Right cardiac atrium (tissue), 5 donors: ENCODE measurements at regions not wholly inside any gene's neighbourhood (a gene's known extent, or its start where the extent isn't known, plus 50 kb on each side); places are given as distances from the start of the nearest gene placed in this dataset.

Experiments used
- ATAC-seq, 2 donors: fragments of 200-7000 bp; cut with Tn5 transposase; one replicate each; pipeline versions ENCODE4 v1.8.0 to v1.9.1; 2020; ENCODE audit warnings: moderate library complexity in 2 of 2, mild to moderate bottlenecking in 1 of 2
- DNase-seq, 3 donors: peaks; one replicate each; pipeline ENCODE4 v3.0.0-alpha.2; 2020
- H3K27ac ChIP-seq: one replicate; pipeline ENCODE4 v1.5.1; 2013; ENCODE audit warnings: mild to moderate bottlenecking, low read length, control low read depth, moderate library complexity
- H3K27me3 ChIP-seq: one replicate; pipeline ENCODE4 v1.6.1; 2013; ENCODE audit not compliant: control insufficient read depth, insufficient read depth
- H3K4me1 ChIP-seq: one replicate; pipeline ENCODE4 v1.6.1; 2013; ENCODE audit warnings: low read length; ENCODE audit not compliant: control insufficient read depth, insufficient read depth
- H3K4me3 ChIP-seq: one replicate; pipeline ENCODE4 v1.5.1; 2013; ENCODE audit warnings: low read length, control low read depth
- H3K9me3 ChIP-seq: one replicate; pipeline ENCODE4 v1.6.1; 2013; ENCODE audit warnings: low read length; ENCODE audit not compliant: control insufficient read depth
- WGBS: extraction: QIAGEN DNeasy Blood & Tissue Kit; methylation state at CpG from one replicate; pipeline ENCODE4 v1.1.7; 2013; 5-methylcytosine and 5-hydroxymethylcytosine counted together
- intact Hi-C, 4 donors: fragments of 100-400 bp; cut with DNase I; formaldehyde crosslinking; loops; one replicate each; pipeline versions ENCODE4 v1.11.0 to v1.14.0; 2022 to 2023
- donor health status: healthy with polysubstance abuse.
- donor health status: DM: no; HTN: yes; CAD: no.
- donor health status: DM: no; HTN: no; CAD: no.
- donor health status: DM: no; HTN: yes; CAD: no; lungs with severe emphysema.
- donor health status: DM: yes; HTN: yes; CAD: no.

DNA sequence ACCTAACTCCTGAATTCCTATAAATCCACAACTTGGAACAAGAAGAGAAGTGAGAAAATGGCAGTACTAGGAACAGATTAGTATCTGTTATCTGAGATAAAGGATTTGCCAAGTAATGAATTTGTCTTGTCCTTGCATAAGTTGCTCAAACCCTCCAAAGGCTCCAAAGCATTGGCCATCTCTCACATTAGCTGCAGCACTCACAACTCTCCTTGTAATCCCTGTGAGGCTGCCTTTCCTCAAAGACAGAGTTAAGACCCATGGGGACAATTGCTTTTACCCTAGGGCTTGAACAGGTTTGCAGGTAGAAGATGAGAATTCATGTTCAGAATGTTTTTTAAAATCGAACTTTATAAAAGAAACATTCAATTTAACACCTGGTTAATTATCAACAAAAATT, 1702.2 kb downstream of the EFNB2 start:
- 78% methylated on average over 1 of the region's 1 CpG for WGBS
- Histone ChIP-seq H3K27ac (no peak overlapping the region), H3K9me3 (no peaks in the 10 kb centered on the region), H3K4me1 (no peaks in the 10 kb centered on the region), H3K4me3 (no peak overlapping the region), H3K27me3 (no peaks in the 10 kb centered on the region)
- intact Hi-C loops: no loop called here
- no peak for ATAC-seq
- DNase-seq: no peak

DNA sequence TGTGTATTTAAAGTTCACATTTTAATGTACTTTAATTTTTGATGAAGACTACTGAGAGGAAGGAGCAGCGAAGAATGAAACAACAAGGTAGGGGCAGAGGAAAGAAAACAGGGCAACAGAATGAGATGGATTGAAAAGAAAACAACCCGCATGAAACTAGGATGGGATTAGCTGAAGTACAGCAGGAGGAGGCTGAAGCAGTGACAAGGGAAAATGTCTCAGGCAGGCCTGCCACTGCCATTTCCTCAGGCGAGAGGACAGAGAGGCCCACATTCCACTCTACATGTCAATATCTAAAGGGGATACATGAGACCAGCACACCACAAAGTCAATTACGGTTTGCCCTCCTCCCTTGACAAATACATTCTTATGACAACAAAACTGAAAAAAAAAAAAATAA, 1703.2 kb downstream of the EFNB2 start:
- H3K4me3 ChIP-seq: no peak overlapping the region

DNA sequence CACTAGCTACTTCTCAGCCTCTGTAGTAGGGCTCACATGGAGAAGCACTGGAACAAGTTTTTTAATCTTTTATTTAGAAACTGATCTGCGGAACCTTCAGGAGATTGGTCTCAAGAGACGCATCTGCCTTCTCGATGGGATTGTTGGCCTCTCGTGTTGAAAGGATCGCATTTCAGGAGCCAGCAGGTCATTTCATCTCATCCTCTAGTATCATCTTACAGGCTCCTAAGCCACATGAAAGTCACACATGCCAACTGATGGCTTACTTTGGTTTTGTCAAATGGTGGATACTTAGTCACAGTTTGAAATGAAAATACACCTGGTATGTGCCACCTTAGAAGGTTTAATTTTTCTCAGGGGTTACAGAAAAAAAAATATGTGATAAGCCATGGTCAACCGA, 1703.6 kb downstream of the EFNB2 start:
- WGBS: 79% methylated on average over 6 of the region's 6 CpGs
- ATAC-seq (no peak), DNase-seq (no peak)
- Histone ChIP-seq H3K4me3 (no peak overlapping the region), H3K27me3 (no peaks in the 10 kb centered on the region), H3K9me3 (no peaks in the 10 kb centered on the region), H3K27ac (no peak overlapping the region), H3K4me1 (no peaks in the 10 kb centered on the region)
- intact Hi-C loops: no loop called here

More for the DNA sequence above, 1703.2 kb downstream of the EFNB2 start:
- Histone ChIP-seq H3K27ac (no peak overlapping the region), H3K9me3 (no peaks in the 10 kb centered on the region), H3K27me3 (no peaks in the 10 kb centered on the region), H3K4me1 (no peaks in the 10 kb centered on the region)
- ATAC-seq (no peak), DNase-seq (no peak)
- intact Hi-C loops: no loop called here
- 76% methylated on average over 4 of the region's 4 CpGs for WGBS

DNA sequence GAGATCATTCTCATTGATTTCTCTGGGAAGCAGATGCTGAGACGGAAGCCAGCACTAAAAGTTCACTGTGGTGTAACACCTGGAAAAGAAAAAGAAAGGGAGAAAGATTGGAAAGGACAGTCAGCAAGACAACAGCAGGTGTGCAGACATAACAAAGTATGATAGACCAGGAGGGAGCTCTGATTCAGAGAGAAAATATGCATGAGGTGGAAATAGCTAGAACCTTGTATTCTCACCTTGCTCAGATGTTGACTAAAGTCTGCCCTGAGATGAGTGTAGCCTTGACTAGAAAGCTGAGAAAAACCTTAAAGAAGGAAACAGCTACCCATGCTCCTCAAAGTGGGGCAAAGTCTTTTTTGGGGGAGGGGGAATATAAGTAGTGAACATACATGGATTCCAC, 1711.8 kb downstream of the EFNB2 start:
- ATAC-seq (no peak), DNase-seq (no peak)
- Histone ChIP-seq H3K4me3 (no peak overlapping the region), H3K4me1 (no peaks in the 10 kb centered on the region), H3K9me3 (no peaks in the 10 kb centered on the region), H3K27ac (no peak overlapping the region), H3K27me3 (no peaks in the 10 kb centered on the region)
- 90% methylated on average over 1 of the region's 1 CpG for WGBS
- intact Hi-C loops: no loop called here

DNA sequence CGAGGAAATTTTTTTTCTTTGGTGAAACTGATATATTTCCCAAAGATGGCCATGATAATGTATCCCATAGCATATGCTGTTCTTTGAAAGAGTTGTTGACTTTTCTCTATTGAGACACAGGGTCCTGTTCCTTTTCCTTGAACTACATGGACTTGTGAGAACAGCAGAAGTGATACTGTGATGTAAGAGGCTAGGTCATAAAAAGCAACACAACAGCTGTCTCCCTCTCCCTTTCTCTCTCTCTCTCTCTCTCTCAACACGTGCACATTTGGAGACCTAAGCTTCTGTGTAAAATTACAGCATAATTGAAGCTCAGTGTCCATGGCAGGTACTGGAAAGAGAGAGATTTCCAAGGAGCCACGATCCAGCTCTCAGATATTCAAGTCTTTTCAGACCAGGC, 1712.4 kb downstream of the EFNB2 start:
- Histone ChIP-seq H3K27ac (no peak overlapping the region), H3K4me3 (no peak overlapping the region), H3K9me3 (no peaks in the 10 kb centered on the region), H3K4me1 (no peaks in the 10 kb centered on the region), H3K27me3 (no peaks in the 10 kb centered on the region)
- WGBS: 39% methylated on average over 3 of the region's 3 CpGs
- intact Hi-C loops: no loop called here
- ATAC-seq: no peak
- DNase-seq: no peak

DNA sequence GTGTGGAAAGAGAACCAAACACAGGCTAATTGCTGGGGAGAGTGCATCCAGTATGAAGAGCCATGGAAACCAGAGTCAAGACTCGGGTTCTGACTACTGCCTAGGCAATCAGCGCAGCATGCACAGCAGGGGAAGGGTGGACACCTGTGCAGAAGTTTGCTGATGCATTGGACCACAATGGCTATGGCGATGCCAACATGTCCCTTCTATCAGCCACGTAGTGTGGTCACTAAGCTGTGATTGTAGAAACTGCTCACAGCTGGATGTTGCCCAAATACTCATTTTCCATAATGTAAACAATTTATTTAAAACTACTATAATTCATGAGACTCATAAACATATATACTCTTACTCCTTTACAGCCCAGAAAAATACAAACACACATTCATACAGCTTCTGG, 1718.2 kb downstream of the EFNB2 start:
- WGBS: 94% methylated on average over 4 of the region's 4 CpGs
- ATAC-seq (no peak), DNase-seq (no peak)
- Histone ChIP-seq H3K4me1 (no peaks in the 10 kb centered on the region), H3K27me3 (no peaks in the 10 kb centered on the region), H3K4me3 (no peak overlapping the region), H3K27ac (no peak overlapping the region), H3K9me3 (no peaks in the 10 kb centered on the region)
- intact Hi-C loops: no loop called here

DNA sequence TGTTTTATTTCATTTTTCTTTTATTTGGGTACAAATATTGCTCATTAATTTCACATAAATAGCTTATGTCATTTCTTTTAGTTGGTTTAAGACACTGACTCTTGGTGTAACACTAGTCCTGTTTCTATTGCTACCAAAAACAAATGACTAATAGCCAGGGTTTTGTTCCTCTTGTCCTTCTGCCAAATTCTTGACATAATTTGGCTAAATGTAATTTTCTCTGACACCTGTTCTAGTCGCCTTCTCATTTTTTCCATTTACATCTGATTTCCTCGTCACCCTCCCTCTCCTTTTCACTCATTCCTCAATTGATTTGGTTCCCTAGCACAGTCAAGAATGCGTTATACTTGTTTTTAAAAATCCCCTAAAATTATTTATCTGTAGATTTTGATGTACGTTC, 1718.7 kb downstream of the EFNB2 start:
- no peak for ATAC-seq
- WGBS: 77% methylated on average over 4 of the region's 4 CpGs

DNA sequence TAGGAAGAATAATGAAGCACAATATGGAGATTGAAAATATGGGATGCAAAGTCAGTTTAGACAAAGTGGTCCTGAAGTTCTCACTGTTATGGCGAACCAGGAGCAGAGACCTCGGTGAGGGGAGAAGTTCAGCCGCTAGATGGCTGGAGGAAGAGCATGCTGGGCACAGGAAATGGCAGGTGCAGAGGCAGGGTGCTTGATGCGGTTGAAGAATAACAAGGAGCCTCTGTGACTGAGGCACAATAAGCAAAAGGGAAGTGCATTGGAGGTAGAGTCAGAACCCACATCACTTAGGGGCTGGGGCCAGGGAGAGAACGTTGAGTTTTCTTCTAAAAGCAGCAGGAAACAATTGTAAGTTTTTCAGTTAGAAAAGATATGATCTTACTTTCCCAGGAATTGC, 1725.2 kb downstream of the EFNB2 start:
- Histone ChIP-seq H3K4me3 (no peak overlapping the region), H3K9me3 (no peaks in the 10 kb centered on the region), H3K27ac (no peak overlapping the region), H3K4me1 (no peaks in the 10 kb centered on the region), H3K27me3 (no peaks in the 10 kb centered on the region)
- 74% methylated on average over 5 of the region's 5 CpGs for WGBS
- DNase-seq (no peak), ATAC-seq (no peak)
- intact Hi-C loops: no loop called here

More for the DNA sequence above, 1718.7 kb downstream of the EFNB2 start:
- Histone ChIP-seq H3K4me3 (no peak overlapping the region), H3K27me3 (no peaks in the 10 kb centered on the region), H3K4me1 (no peaks in the 10 kb centered on the region), H3K27ac (no peak overlapping the region), H3K9me3 (no peaks in the 10 kb centered on the region)
- intact Hi-C loops: no loop called here
- DNase-seq: no peak

DNA sequence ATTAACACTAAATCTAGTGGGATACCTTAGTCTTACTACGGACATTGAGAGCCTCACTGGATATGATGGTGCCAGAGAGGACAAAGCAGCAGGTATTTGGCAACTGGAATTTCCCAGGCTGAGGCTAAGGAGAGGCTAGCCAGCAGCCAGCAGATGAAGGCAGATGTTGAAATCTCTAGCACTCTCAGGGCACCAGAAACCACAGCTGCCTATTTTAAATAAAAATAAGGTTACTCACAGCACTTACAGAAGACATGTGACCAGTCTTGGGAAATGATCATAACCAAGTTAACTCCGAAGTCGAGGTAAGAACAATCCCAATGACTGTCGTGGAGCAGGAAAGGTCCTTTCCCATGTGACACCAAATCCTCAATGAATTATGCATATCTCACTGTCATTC, 1726.0 kb downstream of the EFNB2 start:
- Histone ChIP-seq H3K9me3 (no peaks in the 10 kb centered on the region), H3K4me1 (no peaks in the 10 kb centered on the region), H3K27ac (no peak overlapping the region), H3K4me3 (no peak overlapping the region), H3K27me3 (no peaks in the 10 kb centered on the region)
- intact Hi-C loops: no loop called here
- WGBS: 79% methylated on average over 4 of the region's 4 CpGs
- no peak for ATAC-seq
- no peak for DNase-seq

DNA sequence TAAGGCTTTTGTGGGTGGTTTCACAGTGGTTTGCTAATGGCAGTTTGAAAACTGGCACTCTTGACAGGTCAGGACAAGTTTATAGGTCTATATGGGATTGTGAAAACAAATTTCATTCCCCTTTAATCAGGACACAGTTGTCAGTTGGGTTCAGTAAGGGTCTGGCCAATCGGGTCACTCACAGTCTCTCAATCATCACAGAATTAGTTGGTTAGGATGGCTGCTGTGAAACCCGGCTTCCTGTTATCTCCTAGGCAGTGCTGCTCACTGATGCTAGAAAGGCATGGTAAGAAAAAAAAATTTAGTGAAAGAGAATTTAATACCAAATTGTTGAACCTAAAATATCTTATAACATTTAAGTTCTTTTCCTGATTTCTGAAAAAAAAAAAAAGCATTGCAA, 1730.1 kb downstream of the EFNB2 start:
- Histone ChIP-seq H3K4me3 (no peak overlapping the region), H3K9me3 (no peaks in the 10 kb centered on the region), H3K27me3 (no peaks in the 10 kb centered on the region), H3K27ac (no peak overlapping the region), H3K4me1 (no peaks in the 10 kb centered on the region)
- intact Hi-C loops: no loop called here
- DNase-seq (no peak), ATAC-seq (no peak)
- 71% methylated on average over 2 of the region's 2 CpGs for WGBS

DNA sequence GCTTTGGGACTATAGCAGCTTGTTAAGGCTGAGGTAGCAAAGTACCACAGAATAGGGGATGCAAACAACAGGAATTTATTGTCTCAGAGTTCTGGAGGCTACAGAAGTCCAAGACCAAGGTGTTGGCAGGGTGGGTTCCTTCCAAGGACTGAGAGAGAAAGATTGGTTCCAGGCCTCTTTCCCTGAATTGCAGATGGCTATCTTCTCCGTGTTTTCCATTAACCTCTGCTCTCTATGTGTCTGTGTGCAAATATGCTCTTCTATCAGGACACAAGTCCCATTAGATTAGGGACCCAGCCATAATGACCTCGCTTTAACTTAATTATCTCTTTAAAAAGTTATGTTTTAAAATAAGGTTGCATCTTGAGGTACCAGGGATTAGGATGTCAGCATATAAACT, 1732.9 kb upstream of the SLC10A2 start:
- no peak overlapping the region for H3K27ac ChIP-seq
- 74% methylated on average over 2 of the region's 2 CpGs for WGBS
- intact Hi-C loops: no loop called here
- no peaks in the 10 kb centered on the region for H3K27me3 ChIP-seq
- H3K4me3 ChIP-seq: no peak overlapping the region
- H3K4me1 ChIP-seq: no peaks in the 10 kb centered on the region
- no peaks in the 10 kb centered on the region for H3K9me3 ChIP-seq
- ATAC-seq (no peak), DNase-seq (no peak)

DNA sequence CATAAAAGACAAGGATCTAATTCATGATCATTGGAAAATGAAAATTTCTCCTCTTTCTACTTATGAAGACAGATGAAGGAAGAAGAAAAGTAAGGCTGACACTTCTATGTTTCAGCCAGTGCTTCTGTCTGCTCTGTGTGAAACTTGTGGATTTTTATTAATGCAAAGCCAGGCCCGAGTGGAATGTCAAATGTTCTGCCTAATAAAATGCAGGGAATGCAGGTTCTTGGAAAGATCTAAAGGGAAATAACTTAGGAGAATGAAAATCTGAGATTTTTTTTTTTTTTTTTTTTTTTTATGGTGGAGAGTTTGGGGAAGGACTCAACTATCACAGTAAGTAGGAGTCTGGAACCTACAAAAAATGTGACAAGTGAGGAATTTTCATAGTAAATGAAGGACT, 1732.3 kb upstream of the SLC10A2 start:
- WGBS: 49% methylated on average over 1 of the region's 1 CpG
- H3K4me3 ChIP-seq: no peak overlapping the region
- DNase-seq (no peak), ATAC-seq (no peak)
- no peaks in the 10 kb centered on the region for H3K9me3 ChIP-seq
- intact Hi-C loops: no loop called here
- H3K27ac ChIP-seq: no peak overlapping the region
- no peaks in the 10 kb centered on the region for H3K27me3 ChIP-seq
- H3K4me1 ChIP-seq: no peaks in the 10 kb centered on the region
